ENCODE measurements at regions not wholly inside any gene's neighbourhood (a gene's known extent, or its start where the extent isn't known, plus 50 kb on each side); places are given as distances from the start of the nearest gene placed in this dataset.

- no peak for DNase-seq (ENCODE audit: extremely low read depth, low read depth)
These were observed 1225.0 kb upstream of the MIR17HG start for GRCh38 chr13:90122531-90122930.

- DNase-seq (ENCODE audit: extremely low read depth, low read depth), result no peak
These were observed 1211.9 kb upstream of the MIR17HG start for GRCh38 chr13:90135558-90135957.

- no peak for DNase-seq (ENCODE audit: extremely low read depth, low read depth)
These were observed 1205.2 kb upstream of the MIR17HG start for GRCh38 chr13:90142251-90142650.

GRCh38 chr13:90154311-90154960, 1193.1 kb upstream of the MIR17HG start:
- no peak for DNase-seq (ENCODE audit: extremely low read depth, low read depth)

- DNase-seq (ENCODE audit: extremely low read depth, low read depth), result no peak
These were observed 1191.1 kb upstream of the MIR17HG start for GRCh38 chr13:90156390-90156789.

- DNase-seq (ENCODE audit: extremely low read depth, low read depth), result no peak
These were observed 1178.5 kb upstream of the MIR17HG start for GRCh38 chr13:90168953-90169352.

GRCh38 chr13:90170208-90170607, 1177.3 kb upstream of the MIR17HG start:
- no peak for DNase-seq (ENCODE audit: extremely low read depth, low read depth)

- no peak for DNase-seq (ENCODE audit: extremely low read depth, low read depth)
These were observed 1175.8 kb upstream of the MIR17HG start for GRCh38 chr13:90171649-90172048.

- no peak for DNase-seq (ENCODE audit: extremely low read depth, low read depth)
These were observed 1170.0 kb upstream of the MIR17HG start for GRCh38 chr13:90177512-90177911.

GRCh38 chr13:90184355-90184754, 1163.1 kb upstream of the MIR17HG start:
- no peak for DNase-seq (ENCODE audit: extremely low read depth, low read depth)

GRCh38 chr13:90185734-90186133, 1161.8 kb upstream of the MIR17HG start:
- DNase-seq (ENCODE audit: extremely low read depth, low read depth), result no peak

GRCh38 chr13:90187478-90188350, 1159.8 kb upstream of the MIR17HG start:
- DNase-seq (ENCODE audit: extremely low read depth, low read depth), result no peak

GRCh38 chr13:90188351-90188636, 1159.2 kb upstream of the MIR17HG start:
- no peak for DNase-seq (ENCODE audit: extremely low read depth, low read depth)

GRCh38 chr13:90197722-90198121, 1149.8 kb upstream of the MIR17HG start:
- DNase-seq (ENCODE audit: extremely low read depth, low read depth), result no peak

- no peak for DNase-seq (ENCODE audit: extremely low read depth, low read depth)
These were observed 1146.3 kb upstream of the MIR17HG start for GRCh38 chr13:90201202-90201601.

- DNase-seq (ENCODE audit: extremely low read depth, low read depth), result no peak
These were observed 1145.6 kb upstream of the MIR17HG start for GRCh38 chr13:90201676-90202460.

GRCh38 chr13:90205081-90205480, 1142.4 kb upstream of the MIR17HG start:
- no peak for DNase-seq (ENCODE audit: extremely low read depth, low read depth)

- DNase-seq (ENCODE audit: extremely low read depth, low read depth), result no peak
These were observed 1141.6 kb upstream of the MIR17HG start for GRCh38 chr13:90205911-90206310.

GRCh38 chr13:90217275-90217674, 1130.2 kb upstream of the MIR17HG start:
- no peak for DNase-seq (ENCODE audit: extremely low read depth, low read depth)

- no peak for DNase-seq (ENCODE audit: extremely low read depth, low read depth)
These were observed 1124.7 kb upstream of the MIR17HG start for GRCh38 chr13:90222758-90223157.

- DNase-seq (ENCODE audit: extremely low read depth, low read depth), result no peak
These were observed 1117.2 kb upstream of the MIR17HG start for GRCh38 chr13:90230311-90230710.

- no peak for DNase-seq (ENCODE audit: extremely low read depth, low read depth)
These were observed 1115.2 kb upstream of the MIR17HG start for GRCh38 chr13:90232291-90232690.
